ENCODE measurements at regions not wholly inside any gene's neighbourhood (a gene's known extent, or its start where the extent isn't known, plus 50 kb on each side); places are given as distances from the start of the nearest gene placed in this dataset.

DNA sequence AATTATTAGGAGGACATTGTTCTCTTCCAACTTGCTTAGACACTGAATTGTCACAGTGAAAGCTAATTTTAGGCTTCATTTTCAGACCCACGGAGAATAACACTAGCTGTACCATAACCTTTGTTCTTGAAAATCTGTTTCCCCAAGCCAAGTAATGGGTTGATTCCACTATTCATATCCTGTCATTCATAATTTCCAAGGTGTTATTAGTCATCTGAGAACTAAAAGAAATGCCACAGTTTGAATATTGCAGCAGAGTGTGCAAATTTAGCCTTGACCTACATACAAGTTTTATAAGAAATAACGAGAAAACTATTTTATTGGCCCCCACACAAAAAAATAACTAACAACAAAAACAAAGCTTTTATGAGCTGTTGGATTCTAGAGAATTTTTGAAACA is 148.5 kb upstream of the TYRP1 start:
- Histone ChIP-seq H4K20me1 (ENCODE audit: insufficient read depth, low read length) (no peaks in the 10 kb centered on the region), H3F3A (ENCODE audit: insufficient read depth, low read length) (no peaks in the 10 kb centered on the region), H3K79me2 (ENCODE audit: low read length) (no peaks in the 10 kb centered on the region), H3K4me1 (ENCODE audit: low read length) (no peaks in the 10 kb centered on the region), H3K9ac (ENCODE audit: low read length) (no peak overlapping the region), H3K27me3 (replicated peaks; ENCODE audit: insufficient read depth, low read length) (no peaks in the 10 kb centered on the region), H3K36me3 (replicated peaks; ENCODE audit: insufficient read depth, low read length) (no peaks in the 10 kb centered on the region), H3K9me2 (replicated peaks; ENCODE audit: insufficient read depth, low read length) (no peaks in the 10 kb centered on the region), H2AFZ (ENCODE audit: low read length) (no peak overlapping the region), H3K4me2 (ENCODE audit: low read depth, low read length) (no peak overlapping the region), H3K9me3 (replicated peaks; ENCODE audit: insufficient read depth, low read length) (no peaks in the 10 kb centered on the region), H3K4me3 (ENCODE audit: low read length) (no peak overlapping the region), H3K27ac (ENCODE audit: low read length) (no peak overlapping the region)
- DNase-seq: no peak
- TF ChIP-seq EZH2 (optimal IDR thresholded peaks at IDR 0.05; ENCODE audit: low read depth, low read length) (no peak), EZH2phosphoT487 (IDR thresholded peaks at IDR 0.05; ENCODE audit: low read length) (no peak)
- TF ChIP-seq, protein P1, sequence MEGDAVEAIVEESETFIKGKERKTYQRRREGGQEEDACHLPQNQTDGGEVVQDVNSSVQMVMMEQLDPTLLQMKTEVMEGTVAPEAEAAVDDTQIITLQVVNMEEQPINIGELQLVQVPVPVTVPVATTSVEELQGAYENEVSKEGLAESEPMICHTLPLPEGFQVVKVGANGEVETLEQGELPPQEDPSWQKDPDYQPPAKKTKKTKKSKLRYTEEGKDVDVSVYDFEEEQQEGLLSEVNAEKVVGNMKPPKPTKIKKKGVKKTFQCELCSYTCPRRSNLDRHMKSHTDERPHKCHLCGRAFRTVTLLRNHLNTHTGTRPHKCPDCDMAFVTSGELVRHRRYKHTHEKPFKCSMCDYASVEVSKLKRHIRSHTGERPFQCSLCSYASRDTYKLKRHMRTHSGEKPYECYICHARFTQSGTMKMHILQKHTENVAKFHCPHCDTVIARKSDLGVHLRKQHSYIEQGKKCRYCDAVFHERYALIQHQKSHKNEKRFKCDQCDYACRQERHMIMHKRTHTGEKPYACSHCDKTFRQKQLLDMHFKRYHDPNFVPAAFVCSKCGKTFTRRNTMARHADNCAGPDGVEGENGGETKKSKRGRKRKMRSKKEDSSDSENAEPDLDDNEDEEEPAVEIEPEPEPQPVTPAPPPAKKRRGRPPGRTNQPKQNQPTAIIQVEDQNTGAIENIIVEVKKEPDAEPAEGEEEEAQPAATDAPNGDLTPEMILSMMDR (IDR thresholded peaks at IDR 0.05; ENCODE audit: low read length): no peak

DNA sequence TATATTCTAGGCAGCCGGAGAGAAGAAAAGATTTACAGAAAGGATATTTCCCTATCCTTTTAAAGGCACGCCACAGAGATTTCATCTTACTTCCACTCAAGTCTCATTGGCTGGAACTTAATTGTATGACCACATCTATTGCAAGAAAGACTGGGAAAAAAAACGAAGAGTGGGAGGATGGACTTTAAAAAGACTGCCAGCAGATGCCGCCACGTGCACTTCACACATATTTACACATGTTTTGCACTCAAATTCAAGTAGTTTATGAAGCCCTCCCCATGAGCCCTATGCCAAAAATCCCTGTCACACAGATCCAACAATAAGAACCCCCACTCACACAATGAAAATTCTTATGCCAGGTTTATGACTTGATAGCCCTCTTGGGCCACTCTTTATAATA is 138.5 kb upstream of the TYRP1 start:
- peak; percentile 6 for DNase-seq
- Histone ChIP-seq H3K9me3 (replicated peaks; ENCODE audit: insufficient read depth, low read length) (no peaks in the 10 kb centered on the region), H3K36me3 (replicated peaks; ENCODE audit: insufficient read depth, low read length) (no peaks in the 10 kb centered on the region), H3F3A (ENCODE audit: insufficient read depth, low read length) (no peaks in the 10 kb centered on the region), H4K20me1 (ENCODE audit: insufficient read depth, low read length) (no peaks in the 10 kb centered on the region), H2AFZ (ENCODE audit: low read length) (no peak overlapping the region), H3K4me3 (ENCODE audit: low read length) (no peak overlapping the region), H3K79me2 (ENCODE audit: low read length) (no peaks in the 10 kb centered on the region), H3K4me1 (ENCODE audit: low read length) (no peaks in the 10 kb centered on the region), H3K9ac (ENCODE audit: low read length) (no peak overlapping the region), H3K27ac (ENCODE audit: low read length) (no peak overlapping the region), H3K9me2 (replicated peaks; ENCODE audit: insufficient read depth, low read length) (no peaks in the 10 kb centered on the region), H3K4me2 (ENCODE audit: low read depth, low read length) (no peak overlapping the region), H3K27me3 (replicated peaks; ENCODE audit: insufficient read depth, low read length) (no peaks in the 10 kb centered on the region)
- TF ChIP-seq EZH2phosphoT487 (IDR thresholded peaks at IDR 0.05; ENCODE audit: low read length) (no peak), EZH2 (optimal IDR thresholded peaks at IDR 0.05; ENCODE audit: low read depth, low read length) (no peak)
- TF ChIP-seq, protein P1 (IDR thresholded peaks at IDR 0.05; ENCODE audit: low read length): no peak; the same call in 1 of the 2 replicates

DNA sequence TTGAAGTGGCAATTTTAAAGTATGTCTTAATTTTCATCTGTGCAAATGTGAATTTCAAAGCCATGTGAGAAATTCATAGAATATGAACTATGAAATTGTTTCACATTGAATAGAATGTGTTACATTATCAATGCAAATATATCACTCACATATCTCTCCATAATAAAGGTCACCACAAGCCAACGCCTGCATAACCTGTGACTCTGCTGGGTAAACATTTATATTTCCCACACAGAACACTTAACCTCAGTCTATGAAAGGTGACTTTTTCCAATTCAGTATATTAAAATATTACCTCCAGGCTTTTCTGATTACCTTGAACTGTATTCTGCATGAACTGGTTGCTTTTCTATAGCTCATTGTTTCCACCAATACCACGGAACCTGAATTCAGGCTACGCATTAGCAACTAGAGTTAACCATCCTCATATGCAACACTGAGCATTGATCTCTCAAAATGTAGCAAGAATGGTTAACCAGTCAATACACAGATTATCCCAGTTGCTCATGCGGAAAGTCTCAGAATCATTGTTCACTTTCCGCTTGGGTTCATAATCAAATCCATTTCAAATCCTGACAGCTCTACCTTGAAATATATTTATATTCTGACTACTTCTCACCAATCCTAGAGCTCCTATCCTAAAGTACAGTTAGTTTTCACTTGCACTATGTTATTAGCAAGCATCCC is 126.6 kb upstream of the TYRP1 start:
- no peaks in the 10 kb centered on the region for H3K4me1 ChIP-seq (ENCODE audit: low read length)
- H3F3A ChIP-seq (ENCODE audit: insufficient read depth, low read length): no peaks in the 10 kb centered on the region
- no peak for DNase-seq
- H3K79me2 ChIP-seq (ENCODE audit: low read length): no peaks in the 10 kb centered on the region
- H3K27ac ChIP-seq (ENCODE audit: low read length): no peak overlapping the region
- no peak for TF ChIP-seq EZH2phosphoT487 (IDR thresholded peaks at IDR 0.05; ENCODE audit: low read length)
- no peak overlapping the region for H3K4me2 ChIP-seq (ENCODE audit: low read depth, low read length)
- H3K4me3 ChIP-seq (ENCODE audit: low read length): no peak overlapping the region
- no peaks in the 10 kb centered on the region for H3K9me2 ChIP-seq (replicated peaks; ENCODE audit: insufficient read depth, low read length)
- H3K36me3 ChIP-seq (replicated peaks; ENCODE audit: insufficient read depth, low read length): no peaks in the 10 kb centered on the region
- no peak overlapping the region for H3K9ac ChIP-seq (ENCODE audit: low read length)
- H3K9me3 ChIP-seq (replicated peaks; ENCODE audit: insufficient read depth, low read length): no peaks in the 10 kb centered on the region
- no peaks in the 10 kb centered on the region for H3K27me3 ChIP-seq (replicated peaks; ENCODE audit: insufficient read depth, low read length)
- H4K20me1 ChIP-seq (ENCODE audit: insufficient read depth, low read length): no peaks in the 10 kb centered on the region
- H2AFZ ChIP-seq (ENCODE audit: low read length): no peak overlapping the region

All from MM.1S (cell line).